Naive thymus-derived CD4-positive, alpha-beta T cell (primary cell): ENCODE measurements at regions not wholly inside any gene's neighbourhood (a gene's known extent, or its start where the extent isn't known, plus 50 kb on each side); places are given as distances from the start of the nearest gene placed in this dataset.

Source experiments
- ATAC-seq: fragments of 150-1000 bp; cut with Tn5 transposase; 2 replicates; pipeline ENCODE4 v1.10.0; 2021; ENCODE audit warnings: mild to moderate bottlenecking, moderate library complexity
- CTCF ChIA-PET: fragments of 350-600 bp; sonication (Branson Sonifier 250); formaldehyde crosslinking; loops from one replicate; lab custom pipeline; 2021; ENCODE audit warnings: antibody characterized with exemption; lab: Charles Lee
- POLR2A ChIA-PET: fragments of 350-600 bp; sonication (Branson Sonifier 250); formaldehyde crosslinking; loops from one replicate; lab custom pipeline; 2021; ENCODE audit warnings: antibody characterized with exemption, inconsistent platforms; lab: Charles Lee
- DNase-seq, 9 donors: peaks; one replicate each; pipeline versions ENCODE4 v3.0.0 to v3.0.0-alpha.2; 2020 to 2022; ENCODE audit warnings: mixed read lengths in 1 of 9
- H3K27ac ChIP-seq: one replicate; pipeline ENCODE4 v1.7.0; 2013; ENCODE audit warnings: mild to moderate bottlenecking, low read depth, low read length, moderate library complexity
- H3K27me3 ChIP-seq, 2 donors: one replicate each; pipeline ENCODE4 v1.7.0; 2013; ENCODE audit warnings: low read length in 2 of 2, mild to moderate bottlenecking in 2 of 2, moderate library complexity in 2 of 2; ENCODE audit not compliant: control insufficient read depth in 2 of 2, insufficient read depth in 2 of 2
- H3K36me3 ChIP-seq, 3 experiments: 1 replicate in 2 of 3; 2 replicates in 1 of 3; pipeline ENCODE4 v1.7.0; 2013; ENCODE audit warnings: low read length in 3 of 3, mild to moderate bottlenecking in 3 of 3, moderate library complexity in 1 of 3; ENCODE audit not compliant: insufficient read depth in 3 of 3, control insufficient read depth in 2 of 3
- H3K4me1 ChIP-seq, 2 donors: one replicate each; pipeline ENCODE4 v1.7.0; 2013; ENCODE audit warnings: low read length in 2 of 2, mild to moderate bottlenecking in 2 of 2, moderate library complexity in 1 of 2; ENCODE audit not compliant: control insufficient read depth in 2 of 2, insufficient read depth in 2 of 2
- H3K4me3 ChIP-seq: 2 replicates; pipeline ENCODE4 v1.7.0; 2013; ENCODE audit warnings: mild to moderate bottlenecking, low read length
- H3K9me3 ChIP-seq, 3 experiments: 1 replicate in 2 of 3; 2 replicates in 1 of 3; pipeline ENCODE4 v1.7.0; 2013; ENCODE audit warnings: low read length in 3 of 3; ENCODE audit not compliant: control insufficient read depth in 2 of 3
- H3K27ac Mint-ChIP-seq, 9 donors: one replicate each; pipeline ENCODE4 v1.8.0; 2020 to 2022; ENCODE audit warnings: mixed read lengths in 9 of 9, mild to moderate bottlenecking in 8 of 9, moderate library complexity in 5 of 9, inconsistent platforms in 2 of 9
- H3K27me3 Mint-ChIP-seq, 5 donors: one replicate each; pipeline ENCODE4 v1.8.0; 2021 to 2022; ENCODE audit warnings: mixed read lengths in 5 of 5, mild to moderate bottlenecking in 1 of 5
- H3K36me3 Mint-ChIP-seq, 5 donors: one replicate each; pipeline ENCODE4 v1.8.0; 2020 to 2022; ENCODE audit warnings: mixed read lengths in 5 of 5, mild to moderate bottlenecking in 3 of 5, inconsistent platforms in 1 of 5
- H3K4me1 Mint-ChIP-seq, 7 donors: one replicate each; pipeline ENCODE4 v1.8.0; 2020 to 2022; ENCODE audit warnings: mixed read lengths in 7 of 7, mild to moderate bottlenecking in 3 of 7, inconsistent platforms in 1 of 7
- H3K4me3 Mint-ChIP-seq, 10 donors: one replicate each; pipeline ENCODE4 v1.8.0; 2020 to 2022; ENCODE audit warnings: mild to moderate bottlenecking in 10 of 10, mixed read lengths in 10 of 10, moderate library complexity in 6 of 10, inconsistent platforms in 2 of 10
- H3K9me3 Mint-ChIP-seq, 11 donors: one replicate each; pipeline ENCODE4 v1.8.0; 2020 to 2022; ENCODE audit warnings: mixed read lengths in 11 of 11, mild to moderate bottlenecking in 4 of 11, inconsistent platforms in 1 of 11, moderate library complexity in 1 of 11
- intact Hi-C, 2 donors: fragments of 100-400 bp; cut with micrococcal nuclease; formaldehyde crosslinking; loops; one replicate each; pipeline ENCODE4 v1.15.1; 2023

DNA sequence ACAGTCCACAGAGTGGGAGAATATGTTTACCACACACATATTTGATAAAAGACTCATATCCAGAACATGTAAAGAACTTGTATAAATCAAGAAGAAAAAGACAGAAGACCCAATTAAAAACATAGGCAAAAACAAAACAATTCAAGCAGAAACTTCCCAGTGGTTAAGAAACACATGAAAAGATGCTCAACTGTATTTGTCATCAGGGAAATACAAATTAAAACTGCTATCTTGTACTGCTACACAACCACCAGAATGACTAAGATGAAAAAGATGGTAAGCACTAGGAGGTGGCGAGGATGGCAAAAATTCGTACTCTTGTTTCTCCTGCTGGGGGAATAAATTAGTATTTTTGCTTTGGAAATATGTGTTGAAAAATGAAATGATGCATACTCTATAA is 192.3 kb upstream of the C11orf87 start:
- H3K27me3 ChIP-seq, result no peaks in the 10 kb centered on the region
- DNase-seq (no peak), ATAC-seq (no peak)
- no peaks in the 10 kb centered on the region for H3K36me3 Mint-ChIP-seq
- intact Hi-C loops, result no loop called here
- no peaks in the 10 kb centered on the region for H3K36me3 ChIP-seq
- H3K4me3 Mint-ChIP-seq, result no peak overlapping the region
- peaks cover 0 to 11% (median 1%) of the 10 kb centered on the region in 11 donors for H3K9me3 Mint-ChIP-seq
- H3K27me3 Mint-ChIP-seq, result no peaks in the 10 kb centered on the region
- CTCF ChIA-PET, result no interaction called here
- no peaks in the 10 kb centered on the region for H3K9me3 ChIP-seq
- H3K27ac ChIP-seq, result no peak overlapping the region
- H3K27ac Mint-ChIP-seq, result no peak overlapping the region
- H3K4me1 Mint-ChIP-seq, result no peaks in the 10 kb centered on the region
- POLR2A ChIA-PET, result no interaction called here
- H3K4me1 ChIP-seq, result no peaks in the 10 kb centered on the region
- no peak overlapping the region for H3K4me3 ChIP-seq

DNA sequence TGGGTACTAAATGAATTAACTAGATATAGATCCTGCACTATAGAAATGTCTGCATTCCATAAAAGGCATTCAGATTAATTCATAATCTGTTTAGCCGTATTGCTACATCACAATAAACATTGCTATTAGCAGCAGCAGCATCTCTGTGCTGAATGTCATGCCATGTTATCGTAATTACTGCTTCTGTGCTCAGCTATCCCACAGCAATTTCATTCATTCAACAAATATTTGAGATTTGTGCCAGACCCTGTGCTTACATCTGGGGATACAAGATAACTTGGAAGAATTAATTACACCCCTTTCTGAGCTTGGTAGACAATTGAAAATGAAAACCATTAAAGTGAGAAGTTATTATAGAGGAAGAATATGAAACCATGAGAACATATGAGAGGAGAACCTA is 185.8 kb upstream of the C11orf87 start:
- H3K27me3 ChIP-seq, result no peaks in the 10 kb centered on the region
- H3K4me3 Mint-ChIP-seq, result no peak overlapping the region
- no peaks in the 10 kb centered on the region for H3K4me1 ChIP-seq
- no peaks in the 10 kb centered on the region for H3K36me3 Mint-ChIP-seq
- H3K9me3 ChIP-seq, result no peaks in the 10 kb centered on the region
- H3K36me3 ChIP-seq, result no peaks in the 10 kb centered on the region
- no peak overlapping the region for H3K27ac Mint-ChIP-seq
- POLR2A ChIA-PET, result no interaction called here
- ATAC-seq (no peak), DNase-seq (no peak)
- H3K4me1 Mint-ChIP-seq, result no peaks in the 10 kb centered on the region
- intact Hi-C loops, result no loop called here
- no peak overlapping the region for H3K4me3 ChIP-seq
- no peak overlapping the region for H3K27ac ChIP-seq
- CTCF ChIA-PET, result no interaction called here
- peaks cover 0 to 9% (median 3%) of the 10 kb centered on the region in 11 donors for H3K9me3 Mint-ChIP-seq
- peaks cover 0 to 4% (median 0%) of the 10 kb centered on the region in 5 donors for H3K27me3 Mint-ChIP-seq

DNA sequence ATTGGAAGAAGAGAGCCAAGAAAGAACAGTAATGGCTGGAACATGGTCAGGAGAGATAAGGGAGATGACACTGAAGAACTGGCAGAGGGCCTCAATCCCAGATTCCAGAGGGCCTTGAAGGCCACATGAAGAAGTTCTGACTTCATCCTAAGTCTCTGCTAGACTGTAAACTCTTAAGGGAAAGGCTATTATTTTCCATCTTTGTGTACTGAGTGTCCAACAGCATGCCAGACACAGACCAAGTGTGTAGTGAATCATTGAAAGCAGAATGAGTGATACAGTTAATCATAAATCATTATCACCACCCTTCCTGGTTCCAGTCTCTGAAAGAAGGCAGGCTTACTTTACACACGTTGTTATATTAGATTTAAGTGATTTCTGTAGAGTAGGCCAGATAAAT is 185.3 kb upstream of the C11orf87 start:
- Mint-ChIP-seq H3K4me3 (no peak overlapping the region), H3K27me3 (peaks cover 0 to 4% (median 0%) of the 10 kb centered on the region in 5 donors), H3K9me3 (peaks cover 0 to 9% (median 3%) of the 10 kb centered on the region in 11 donors), H3K27ac (no peak overlapping the region), H3K36me3 (no peaks in the 10 kb centered on the region), H3K4me1 (no peaks in the 10 kb centered on the region)
- no peaks in the 10 kb centered on the region for H3K36me3 ChIP-seq
- H3K4me1 ChIP-seq, result no peaks in the 10 kb centered on the region
- CTCF ChIA-PET, result no interaction called here
- H3K27me3 ChIP-seq, result no peaks in the 10 kb centered on the region
- DNase-seq (no peak), ATAC-seq (no peak)
- no peaks in the 10 kb centered on the region for H3K9me3 ChIP-seq
- H3K4me3 ChIP-seq, result no peak overlapping the region
- POLR2A ChIA-PET, result no interaction called here
- intact Hi-C loops, result no loop called here
- H3K27ac ChIP-seq, result no peak overlapping the region

DNA sequence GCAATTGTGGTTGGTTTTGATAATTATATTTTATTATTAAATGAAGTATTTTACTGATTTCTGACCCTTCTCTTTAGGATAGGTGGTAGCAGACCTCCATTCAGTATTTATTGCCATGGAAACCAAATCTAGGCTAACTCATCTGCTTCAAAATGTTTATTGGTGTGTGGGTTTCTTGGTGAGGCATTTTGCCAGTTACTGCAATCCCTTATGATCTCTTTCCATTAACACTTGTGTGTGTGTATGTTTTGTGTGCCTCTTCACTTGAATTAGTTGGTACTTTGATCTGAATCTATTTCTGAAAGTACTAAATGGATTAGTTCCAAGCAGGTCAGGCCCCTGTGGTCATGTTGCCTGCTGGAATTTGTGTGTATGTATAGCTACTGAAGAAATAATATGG is 184.4 kb upstream of the C11orf87 start:
- intact Hi-C loops, result no loop called here
- H3K4me1 Mint-ChIP-seq, result no peaks in the 10 kb centered on the region

DNA sequence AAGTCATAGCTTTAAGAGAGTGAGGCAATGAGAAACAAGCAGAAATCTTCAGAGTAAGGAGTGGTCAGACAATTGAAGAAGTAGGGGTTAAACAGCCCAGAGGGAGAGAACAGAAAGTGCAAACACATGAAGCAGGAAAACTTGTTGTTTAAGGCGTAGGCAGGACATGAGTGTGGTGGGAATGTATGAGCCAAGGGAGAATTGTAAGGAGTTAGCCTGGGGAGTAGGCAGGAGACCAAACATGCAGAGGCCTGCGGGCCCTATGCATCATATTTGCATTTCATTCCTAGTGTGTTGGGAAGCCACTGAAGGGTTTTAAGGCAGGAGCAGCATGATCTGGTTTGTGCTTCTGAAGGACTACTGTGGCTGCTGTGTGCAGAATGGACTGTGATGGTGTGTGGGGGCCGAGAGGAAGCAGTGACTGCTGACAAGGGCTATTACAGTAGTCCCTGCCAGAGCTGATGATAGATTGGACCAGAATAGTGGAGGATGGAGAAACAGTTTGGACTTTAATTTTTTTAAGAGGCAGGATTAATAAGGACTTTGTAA is 179.9 kb upstream of the C11orf87 start:
- intact Hi-C loops, result no loop called here
- no peak for ATAC-seq
- no peak for DNase-seq

More for the DNA sequence above, 184.4 kb upstream of the C11orf87 start:
- Mint-ChIP-seq H3K27me3 (peaks cover 0 to 7% (median 0%) of the 10 kb centered on the region in 5 donors), H3K4me3 (no peak overlapping the region), H3K9me3 (peaks cover 0 to 9% (median 5%) of the 10 kb centered on the region in 11 donors), H3K36me3 (no peaks in the 10 kb centered on the region), H3K27ac (no peak overlapping the region)
- Histone ChIP-seq H3K4me1 (no peaks in the 10 kb centered on the region), H3K27me3 (no peaks in the 10 kb centered on the region), H3K36me3 (no peaks in the 10 kb centered on the region), H3K9me3 (no peaks in the 10 kb centered on the region), H3K27ac (no peak overlapping the region), H3K4me3 (no peak overlapping the region)
- POLR2A ChIA-PET, result no interaction called here
- DNase-seq (no peak), ATAC-seq (no peak)
- CTCF ChIA-PET, result no interaction called here

DNA sequence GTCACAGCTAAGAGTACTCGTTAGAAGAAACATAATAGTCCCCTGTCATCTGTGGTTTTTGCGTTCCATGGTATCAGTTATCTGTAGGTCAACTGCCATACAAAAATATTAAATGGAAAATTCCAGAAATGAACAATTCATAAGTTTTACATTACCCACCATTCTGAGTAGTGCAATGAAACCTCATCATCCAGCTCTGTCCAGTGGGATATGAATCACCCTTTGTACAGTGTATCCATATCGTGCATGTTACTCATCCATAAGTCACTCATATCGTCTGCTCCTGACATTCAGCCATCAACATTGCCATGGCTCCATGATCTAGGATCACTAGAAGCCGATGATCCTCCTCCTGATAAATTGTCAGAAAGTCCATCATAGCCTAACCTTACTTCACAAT is 174.9 kb upstream of the C11orf87 start:
- Mint-ChIP-seq H3K4me1 (no peaks in the 10 kb centered on the region), H3K9me3 (peaks cover 0 to 14% (median 2%) of the 10 kb centered on the region in 11 donors), H3K27ac (no peak overlapping the region), H3K36me3 (no peaks in the 10 kb centered on the region), H3K27me3 (peaks cover 0 to 2% (median 0%) of the 10 kb centered on the region in 5 donors), H3K4me3 (no peak overlapping the region)
- Histone ChIP-seq H3K4me1 (no peaks in the 10 kb centered on the region), H3K4me3 (no peak overlapping the region), H3K27ac (no peak overlapping the region), H3K36me3 (no peaks in the 10 kb centered on the region), H3K9me3 (no peaks in the 10 kb centered on the region), H3K27me3 (peaks cover 0 to 3% of the 10 kb centered on the region in 2 donors)
- CTCF ChIA-PET, result no interaction called here
- DNase-seq, result no peak
- intact Hi-C loops, result no loop called here
- POLR2A ChIA-PET, result no interaction called here
- no peak for ATAC-seq

More for the DNA sequence above, 179.9 kb upstream of the C11orf87 start:
- CTCF ChIA-PET, result interaction anchor here (0.5 kb wide), 1 partner anchor 205 kb away, joined by 3 read pairs; no protein-coding TSS in a partner anchor
- peaks cover 0 to 7% (median 0%) of the 10 kb centered on the region in 5 donors for H3K27me3 Mint-ChIP-seq
- Histone ChIP-seq H3K27me3 (peaks cover 0 to 3% of the 10 kb centered on the region in 2 donors), H3K4me3 (no peak overlapping the region), H3K4me1 (no peaks in the 10 kb centered on the region), H3K27ac (no peak overlapping the region), H3K9me3 (no peaks in the 10 kb centered on the region), H3K36me3 (no peaks in the 10 kb centered on the region)
- no peaks in the 10 kb centered on the region for H3K4me1 Mint-ChIP-seq
- H3K27ac Mint-ChIP-seq, result no peak overlapping the region
- no peaks in the 10 kb centered on the region for H3K36me3 Mint-ChIP-seq
- H3K9me3 Mint-ChIP-seq, result peaks cover 0 to 14% (median 6%) of the 10 kb centered on the region in 11 donors
- no peak overlapping the region for H3K4me3 Mint-ChIP-seq
- POLR2A ChIA-PET, result no interaction called here

DNA sequence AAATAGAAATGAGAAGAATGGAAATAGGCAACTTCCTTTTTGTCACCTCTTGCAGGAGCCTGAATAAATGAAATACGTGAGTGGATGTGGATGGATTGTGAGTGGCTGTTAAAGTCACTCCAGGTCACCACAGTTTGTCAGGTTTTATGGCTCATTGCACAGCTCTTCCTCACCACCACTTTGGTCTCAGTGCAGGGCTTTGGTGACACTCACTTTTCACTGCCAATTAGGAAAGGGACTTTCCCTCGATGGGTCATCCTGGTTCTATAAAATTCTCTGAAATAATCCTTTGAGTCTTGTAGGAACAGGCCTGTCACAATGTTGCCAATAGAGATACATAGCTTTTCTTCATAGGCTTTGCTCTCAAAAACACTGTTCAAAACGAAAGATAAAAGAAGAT is 172.4 kb upstream of the C11orf87 start:
- DNase-seq (no peak), ATAC-seq (no peak)
- no peak overlapping the region for H3K27ac ChIP-seq
- no peaks in the 10 kb centered on the region for H3K4me1 ChIP-seq
- H3K4me3 ChIP-seq, result no peak overlapping the region
- ChIA-PET CTCF (no interaction called here), POLR2A (no interaction called here)
- Mint-ChIP-seq H3K27ac (no peak overlapping the region), H3K4me1 (no peaks in the 10 kb centered on the region), H3K36me3 (no peaks in the 10 kb centered on the region), H3K9me3 (peaks cover 0 to 14% (median 9%) of the 10 kb centered on the region in 11 donors), H3K27me3 (no peaks in the 10 kb centered on the region), H3K4me3 (no peak overlapping the region)
- intact Hi-C loops, result no loop called here
- H3K27me3 ChIP-seq, result no peaks in the 10 kb centered on the region
- no peaks in the 10 kb centered on the region for H3K36me3 ChIP-seq
- no peaks in the 10 kb centered on the region for H3K9me3 ChIP-seq
